Stomach (tissue), 8 donors: ENCODE measurements at regions not wholly inside any gene's neighbourhood (a gene's known extent, or its start where the extent isn't known, plus 50 kb on each side); places are given as distances from the start of the nearest gene placed in this dataset.

Source experiments
- DNase-seq, 2 donors: peaks; one replicate each; pipeline versions ENCODE4 v3.0.0 to v3.0.0-alpha.2; 2013 to 2019
- H3K27ac ChIP-seq, 5 donors: fragments of 200-600 bp in 4 of 5; sonication (generic) in 4 of 5; one replicate each; pipeline ENCODE4 v1.5.1; 2013 to 2019; ENCODE audit warnings: mild to moderate bottlenecking in 1 of 5, moderate library complexity in 1 of 5
- H3K27me3 ChIP-seq, 3 donors: fragments of 200-600 bp; sonication (generic); one replicate each; pipeline ENCODE4 v1.5.1; 2017 to 2019; ENCODE audit warnings: mixed run types in 1 of 3
- H3K36me3 ChIP-seq, 4 donors: fragments of 200-600 bp; sonication (generic); 1 replicate in 3 of 4; 2 replicates in 1 of 4; pipeline ENCODE4 v1.5.1; 2016 to 2019
- H3K4me1 ChIP-seq, 4 donors: fragments of 200-600 bp; sonication (generic); one replicate each; pipeline ENCODE4 v1.5.1; 2016 to 2019
- H3K4me3 ChIP-seq, 4 donors: fragments of 200-600 bp; sonication (generic) in 3 of 4; one replicate each; pipeline ENCODE4 v1.5.1; 2016 to 2019; ENCODE audit warnings: mild to moderate bottlenecking in 1 of 4
- H3K9me3 ChIP-seq, 4 donors: fragments of 200-600 bp; sonication (generic); one replicate each; pipeline ENCODE4 v1.5.1; 2016 to 2019
- EP300 ChIP-seq: sonication (generic); formaldehyde crosslinking; IDR thresholded peaks from one replicate; pipeline ENCODE4 v1.6.1; 2017; ENCODE audit warnings: antibody characterized with exemption
- POLR2A ChIP-seq, 4 donors: fragments of 450-650 bp; IDR thresholded peaks; one replicate each; pipeline ENCODE4 v1.6.1; 2016; ENCODE audit warnings: antibody characterized with exemption in 4 of 4, control low read depth in 2 of 4, mild to moderate bottlenecking in 1 of 4, moderate library complexity in 1 of 4
- POLR2AphosphoS5 ChIP-seq, 3 donors: sonication (generic); formaldehyde crosslinking; IDR thresholded peaks; one replicate each; pipeline ENCODE4 v1.6.1; 2016; ENCODE audit warnings: antibody characterized with exemption in 3 of 3
- WGBS, 5 donors: extraction: QIAGEN DNeasy Blood & Tissue Kit in 3 of 5; methylation state at CpG; one replicate each; pipeline versions ENCODE4 v1.1.5 to v1.1.7; 2013 to 2018; 5-methylcytosine and 5-hydroxymethylcytosine counted together
- intact Hi-C: fragments of 100-400 bp; cut with DNase I; formaldehyde crosslinking; loops from one replicate; pipeline ENCODE4 v1.15.1; 2023; ENCODE audit warnings: low total_unique reads
- TF ChIP-seq, protein P1 (sequence below), 7 experiments: fragments of 450-650 bp in 4 of 7; fragments of 200-600 bp in 3 of 7; sonication (generic) in 3 of 7; IDR thresholded peaks; one replicate each; pipeline ENCODE4 v1.5.1; 2016 to 2019; ENCODE audit warnings: antibody characterized with exemption in 7 of 7, control low read depth in 2 of 7, mild to moderate bottlenecking in 1 of 7
- donor health status: healthy with polysubstance abuse.
- donor health status: Bipolar disorder and iron deficiency.
- donor health status: healthy.

DNA sequence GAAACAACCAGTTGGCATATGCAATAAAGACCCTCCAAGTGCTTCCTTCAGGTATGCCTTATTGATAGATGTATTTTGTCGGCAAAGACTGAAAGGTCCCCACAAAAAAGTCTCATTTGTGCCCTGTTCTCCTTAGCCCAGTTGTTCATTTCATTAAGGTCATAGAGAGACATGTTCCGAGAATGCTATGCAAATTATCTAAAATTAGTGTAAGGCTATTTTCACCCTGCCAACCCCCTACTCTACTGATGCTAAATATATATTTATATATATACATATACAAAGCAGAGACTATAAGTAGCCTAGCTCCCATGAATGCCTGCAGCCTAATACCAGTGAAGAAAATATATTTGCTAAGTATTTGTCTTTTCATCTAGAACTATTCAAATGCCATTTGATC, 96.7 kb upstream of the ADO start:
- no peak for TF ChIP-seq EP300
- TF ChIP-seq, protein P1, sequence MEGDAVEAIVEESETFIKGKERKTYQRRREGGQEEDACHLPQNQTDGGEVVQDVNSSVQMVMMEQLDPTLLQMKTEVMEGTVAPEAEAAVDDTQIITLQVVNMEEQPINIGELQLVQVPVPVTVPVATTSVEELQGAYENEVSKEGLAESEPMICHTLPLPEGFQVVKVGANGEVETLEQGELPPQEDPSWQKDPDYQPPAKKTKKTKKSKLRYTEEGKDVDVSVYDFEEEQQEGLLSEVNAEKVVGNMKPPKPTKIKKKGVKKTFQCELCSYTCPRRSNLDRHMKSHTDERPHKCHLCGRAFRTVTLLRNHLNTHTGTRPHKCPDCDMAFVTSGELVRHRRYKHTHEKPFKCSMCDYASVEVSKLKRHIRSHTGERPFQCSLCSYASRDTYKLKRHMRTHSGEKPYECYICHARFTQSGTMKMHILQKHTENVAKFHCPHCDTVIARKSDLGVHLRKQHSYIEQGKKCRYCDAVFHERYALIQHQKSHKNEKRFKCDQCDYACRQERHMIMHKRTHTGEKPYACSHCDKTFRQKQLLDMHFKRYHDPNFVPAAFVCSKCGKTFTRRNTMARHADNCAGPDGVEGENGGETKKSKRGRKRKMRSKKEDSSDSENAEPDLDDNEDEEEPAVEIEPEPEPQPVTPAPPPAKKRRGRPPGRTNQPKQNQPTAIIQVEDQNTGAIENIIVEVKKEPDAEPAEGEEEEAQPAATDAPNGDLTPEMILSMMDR (IDR thresholded peaks at IDR 0.05), result no peak
- TF ChIP-seq POLR2A (IDR thresholded peaks at IDR 0.05), result no peak
- TF ChIP-seq POLR2AphosphoS5 (IDR thresholded peaks at IDR 0.05), result no peak
- Histone ChIP-seq H3K9me3 (peaks cover 0 to 7% (median 0%) of the 10 kb centered on the region in 4 donors), H3K27me3 (no peaks in the 10 kb centered on the region), H3K27ac (no peak overlapping the region), H3K36me3 (no peaks in the 10 kb centered on the region), H3K4me1 (no peaks in the 10 kb centered on the region), H3K4me3 (no peak overlapping the region)
- intact Hi-C loops, result no loop called here
- no peak for DNase-seq
- 89 to 99% (median 92%) methylated on average over 2 of the region's 2 CpGs for WGBS, 5 donors

DNA sequence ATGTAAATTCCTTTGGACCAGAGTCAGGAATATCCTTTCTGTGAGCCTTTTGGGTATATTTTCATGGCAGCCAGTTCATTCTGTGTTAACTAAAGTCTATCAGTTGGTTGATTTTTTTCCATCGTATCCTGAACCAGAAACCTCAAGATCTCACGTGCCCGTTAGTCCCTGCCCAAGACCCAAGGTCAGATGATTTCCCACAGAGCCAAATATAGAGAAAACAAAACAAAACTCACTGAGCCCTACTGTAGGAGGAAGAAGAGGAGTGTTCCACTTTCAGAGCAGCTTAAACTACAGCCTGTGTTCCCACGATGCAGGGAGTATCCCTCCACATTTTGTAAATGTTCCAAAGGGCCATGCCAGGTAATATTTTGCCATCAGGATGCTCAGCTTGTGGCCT, 96.0 kb upstream of the ADO start:
- no peak for DNase-seq
- TF ChIP-seq, protein P1 (IDR thresholded peaks at IDR 0.05), result no peak
- TF ChIP-seq POLR2AphosphoS5 (IDR thresholded peaks at IDR 0.05), result no peak
- no peak for TF ChIP-seq EP300
- no peak for TF ChIP-seq POLR2A (IDR thresholded peaks at IDR 0.05)
- WGBS, 5 donors, result 47 to 69% (median 55%) methylated on average over 4 of the region's 4 CpGs

DNA sequence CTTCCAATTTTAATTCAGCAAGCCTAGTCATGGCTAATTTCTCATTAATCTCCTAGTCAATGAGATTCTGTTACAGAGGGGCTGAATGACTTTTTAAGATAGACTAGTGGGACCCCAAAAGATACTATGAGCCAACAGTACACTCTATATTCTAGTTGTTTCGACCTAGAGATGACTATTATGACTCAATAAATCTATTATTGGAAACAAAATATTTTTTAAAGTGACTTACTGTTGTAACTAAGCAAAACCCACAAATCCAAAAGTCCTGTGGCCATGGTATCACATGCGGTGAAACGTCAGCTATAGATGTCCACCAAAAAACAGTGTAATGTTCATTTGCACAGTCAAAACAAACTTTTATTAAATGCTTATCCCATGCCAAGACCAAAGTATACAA, 95.3 kb upstream of the ADO start:
- 61 to 76% (median 69%) methylated on average over 3 of the region's 3 CpGs for WGBS, 5 donors

More for the DNA sequence above, 96.0 kb upstream of the ADO start:
- no peaks in the 10 kb centered on the region for H3K36me3 ChIP-seq
- H3K27ac ChIP-seq, result no peak overlapping the region
- intact Hi-C loops, result no loop called here
- H3K4me1 ChIP-seq, result no peaks in the 10 kb centered on the region
- no peak overlapping the region for H3K4me3 ChIP-seq
- peaks cover 0 to 7% (median 0%) of the 10 kb centered on the region in 4 donors for H3K9me3 ChIP-seq
- H3K27me3 ChIP-seq, result no peaks in the 10 kb centered on the region

DNA sequence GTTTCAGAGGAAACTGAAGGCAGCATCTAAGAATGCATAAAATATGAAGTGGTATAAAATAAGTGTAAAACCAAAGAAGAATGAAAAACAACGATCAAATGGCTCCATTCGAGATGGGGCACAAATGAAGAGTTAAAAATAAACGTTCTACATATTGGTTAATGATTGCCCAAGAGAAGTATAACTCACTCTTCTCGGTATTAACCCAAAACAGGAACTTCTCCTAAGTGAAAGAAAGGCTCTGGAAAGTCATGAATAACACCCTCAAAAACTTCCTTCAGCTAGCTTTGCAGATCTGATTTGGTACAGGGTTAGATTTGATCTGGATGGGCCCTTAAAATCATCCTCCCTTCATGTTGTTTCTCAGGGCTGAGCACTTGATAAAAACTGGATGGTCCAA, 94.3 kb upstream of the ADO start:
- WGBS, 5 donors, result 39 to 63% (median 53%) methylated on average over 4 of the region's 4 CpGs
- Histone ChIP-seq H3K4me1 (no peaks in the 10 kb centered on the region), H3K27me3 (no peaks in the 10 kb centered on the region), H3K36me3 (no peaks in the 10 kb centered on the region), H3K27ac (no peak overlapping the region), H3K9me3 (no peaks in the 10 kb centered on the region), H3K4me3 (no peak overlapping the region)
- intact Hi-C loops, result no loop called here
- DNase-seq, result no peak
- TF ChIP-seq, protein P1 (IDR thresholded peaks at IDR 0.05), result no peak
- TF ChIP-seq EP300 (no peak), POLR2AphosphoS5 (IDR thresholded peaks at IDR 0.05) (no peak), POLR2A (IDR thresholded peaks at IDR 0.05) (no peak)

More for the DNA sequence above, 95.3 kb upstream of the ADO start:
- H3K4me3 ChIP-seq, result no peak overlapping the region
- TF ChIP-seq EP300 (no peak), POLR2A (IDR thresholded peaks at IDR 0.05) (no peak), POLR2AphosphoS5 (IDR thresholded peaks at IDR 0.05) (no peak)
- TF ChIP-seq, protein P1 (IDR thresholded peaks at IDR 0.05), result no peak
- no peaks in the 10 kb centered on the region for H3K27me3 ChIP-seq
- H3K9me3 ChIP-seq, result peaks cover 0 to 1% (median 0%) of the 10 kb centered on the region in 4 donors
- H3K4me1 ChIP-seq, result no peaks in the 10 kb centered on the region
- no peaks in the 10 kb centered on the region for H3K36me3 ChIP-seq
- DNase-seq, result no peak
- no peak overlapping the region for H3K27ac ChIP-seq
- intact Hi-C loops, result no loop called here
